Colonic mucosa (tissue), 4 donors: ENCODE measurements at regions not wholly inside any gene's neighbourhood (a gene's known extent, or its start where the extent isn't known, plus 50 kb on each side); places are given as distances from the start of the nearest gene placed in this dataset.

Experiments
- DNase-seq: peaks from one replicate; pipeline ENCODE4 v3.0.0-alpha.2; 2020
- H3K27ac ChIP-seq: fragments of 200-600 bp; one replicate; pipeline ENCODE4 v1.8.0; 2021
- H3K27me3 ChIP-seq: fragments of 200-600 bp; one replicate; pipeline ENCODE4 v1.8.0; 2021
- H3K36me3 ChIP-seq: fragments of 200-600 bp; one replicate; pipeline ENCODE4 v1.8.0; 2021
- H3K4me1 ChIP-seq: fragments of 200-600 bp; one replicate; pipeline ENCODE4 v1.8.0; 2021; ENCODE audit warnings: mild to moderate bottlenecking
- H3K4me3 ChIP-seq: fragments of 200-600 bp; one replicate; pipeline ENCODE4 v1.8.0; 2021
- H3K9ac ChIP-seq, 2 donors: one replicate each; pipeline ENCODE4 v1.7.0; 2013; ENCODE audit warnings: control low read depth in 2 of 2, low read depth in 2 of 2, low read length in 2 of 2
- H3K9me3 ChIP-seq: fragments of 200-600 bp; one replicate; pipeline ENCODE4 v1.8.0; 2021
- intact Hi-C: fragments of 100-400 bp; cut with DNase I; formaldehyde crosslinking; loops from one replicate; pipeline ENCODE4 v1.14.1; 2022
- TF ChIP-seq, protein P1 (sequence below): fragments of 200-600 bp; IDR thresholded peaks from one replicate; pipeline ENCODE4 v1.8.0; 2022; ENCODE audit warnings: antibody characterized with exemption, mild to moderate bottlenecking
- donor health status: healthy.
- donor health status: DM: no; HTN: no; CAD: no.
- donor health status: DM: no; HTN: no; CAD: no.

DNA sequence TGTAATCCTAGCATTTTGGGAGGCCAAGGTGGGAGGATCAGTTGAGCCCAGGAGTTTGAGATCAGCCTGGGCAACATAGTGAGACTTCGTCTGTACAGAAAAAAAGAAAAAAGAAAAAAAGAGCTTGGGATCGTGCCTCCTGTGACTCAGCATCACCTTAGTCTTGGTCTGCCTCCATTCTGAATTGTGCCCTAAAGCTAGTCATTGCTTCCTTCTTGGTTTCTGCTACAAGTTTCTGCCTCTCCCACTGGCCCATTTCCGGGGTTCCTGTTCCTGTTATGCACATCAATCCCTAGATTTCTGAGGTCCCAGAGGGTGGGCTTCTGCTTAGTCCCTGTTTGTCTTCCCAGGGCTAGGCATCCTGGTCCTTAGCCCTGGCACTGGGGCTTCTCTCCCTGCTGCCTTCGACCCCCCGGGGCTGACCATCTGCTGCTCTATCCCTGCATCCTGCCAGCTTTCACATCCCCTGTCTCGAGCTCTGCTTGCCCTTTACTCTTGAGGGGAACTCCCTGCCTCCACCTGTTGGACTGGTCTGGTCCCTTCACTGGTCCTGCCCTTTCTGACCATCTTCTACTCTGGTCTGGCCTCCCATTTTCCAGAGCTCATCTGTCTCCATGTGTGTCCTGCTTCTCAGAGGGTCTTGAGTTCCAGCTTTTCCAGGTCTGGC lies 77.5 kb upstream of the ESR1 start:
- Histone ChIP-seq H3K27me3 (no peaks in the 10 kb centered on the region), H3K9ac (no peak overlapping the region), H3K4me1 (no peaks in the 10 kb centered on the region), H3K4me3 (no peak overlapping the region), H3K36me3 (no peaks in the 10 kb centered on the region), H3K27ac (no peak overlapping the region), H3K9me3 (no peaks in the 10 kb centered on the region)
- TF ChIP-seq, protein P1, sequence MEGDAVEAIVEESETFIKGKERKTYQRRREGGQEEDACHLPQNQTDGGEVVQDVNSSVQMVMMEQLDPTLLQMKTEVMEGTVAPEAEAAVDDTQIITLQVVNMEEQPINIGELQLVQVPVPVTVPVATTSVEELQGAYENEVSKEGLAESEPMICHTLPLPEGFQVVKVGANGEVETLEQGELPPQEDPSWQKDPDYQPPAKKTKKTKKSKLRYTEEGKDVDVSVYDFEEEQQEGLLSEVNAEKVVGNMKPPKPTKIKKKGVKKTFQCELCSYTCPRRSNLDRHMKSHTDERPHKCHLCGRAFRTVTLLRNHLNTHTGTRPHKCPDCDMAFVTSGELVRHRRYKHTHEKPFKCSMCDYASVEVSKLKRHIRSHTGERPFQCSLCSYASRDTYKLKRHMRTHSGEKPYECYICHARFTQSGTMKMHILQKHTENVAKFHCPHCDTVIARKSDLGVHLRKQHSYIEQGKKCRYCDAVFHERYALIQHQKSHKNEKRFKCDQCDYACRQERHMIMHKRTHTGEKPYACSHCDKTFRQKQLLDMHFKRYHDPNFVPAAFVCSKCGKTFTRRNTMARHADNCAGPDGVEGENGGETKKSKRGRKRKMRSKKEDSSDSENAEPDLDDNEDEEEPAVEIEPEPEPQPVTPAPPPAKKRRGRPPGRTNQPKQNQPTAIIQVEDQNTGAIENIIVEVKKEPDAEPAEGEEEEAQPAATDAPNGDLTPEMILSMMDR, result no peak
- intact Hi-C loops, result no loop called here
- no peak for DNase-seq

- H3K27ac ChIP-seq, result no peak overlapping the region
- H3K9ac ChIP-seq, result no peak overlapping the region
- no peaks in the 10 kb centered on the region for H3K27me3 ChIP-seq
- DNase-seq, result no peak
- H3K4me3 ChIP-seq, result no peak overlapping the region
- H3K9me3 ChIP-seq, result no peaks in the 10 kb centered on the region
- no peaks in the 10 kb centered on the region for H3K36me3 ChIP-seq
- TF ChIP-seq, protein P1, result no peak
- H3K4me1 ChIP-seq, result no peaks in the 10 kb centered on the region
- intact Hi-C loops, result no loop called here
These were observed 77.0 kb upstream of the ESR1 start for GRCh38 chr6:151730496-151730870.

DNA sequence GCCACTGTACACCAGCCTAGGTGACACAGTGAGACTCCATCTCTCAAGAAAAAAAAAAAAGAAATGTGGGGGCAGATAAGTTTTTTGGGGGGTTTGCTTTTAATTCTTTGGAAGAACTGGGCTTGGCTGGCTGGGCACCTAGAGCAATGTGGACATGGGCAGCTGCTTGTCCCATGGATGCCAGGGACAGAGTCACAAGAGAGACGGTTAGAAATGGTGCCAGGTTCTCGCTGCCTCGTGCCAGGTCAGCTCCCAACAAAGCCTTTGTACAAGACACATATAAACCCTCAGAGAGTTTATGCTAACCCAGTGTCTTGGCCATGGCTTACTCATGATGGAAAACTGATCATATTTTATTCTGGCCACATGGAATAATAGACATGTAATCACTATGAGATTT lies 76.2 kb upstream of the ESR1 start:
- no peak for DNase-seq
- H3K4me3 ChIP-seq, result no peak overlapping the region
- H3K9me3 ChIP-seq, result no peaks in the 10 kb centered on the region
- intact Hi-C loops, result no loop called here
- TF ChIP-seq, protein P1, result no peak
- no peak overlapping the region for H3K9ac ChIP-seq
- H3K27me3 ChIP-seq, result no peaks in the 10 kb centered on the region
- no peak overlapping the region for H3K27ac ChIP-seq
- no peaks in the 10 kb centered on the region for H3K4me1 ChIP-seq
- H3K36me3 ChIP-seq, result no peaks in the 10 kb centered on the region

GRCh38 chr6:151733680-151734320 lies 73.7 kb upstream of the ESR1 start:
- Histone ChIP-seq H3K27me3 (no peaks in the 10 kb centered on the region), H3K9ac (no peak overlapping the region), H3K27ac (no peak overlapping the region), H3K36me3 (no peaks in the 10 kb centered on the region), H3K4me3 (no peak overlapping the region), H3K4me1 (no peaks in the 10 kb centered on the region), H3K9me3 (no peaks in the 10 kb centered on the region)
- DNase-seq, result no peak
- intact Hi-C loops, result no loop called here
- TF ChIP-seq, protein P1, result no peak

- DNase-seq, result no peak
- Histone ChIP-seq H3K4me3 (no peak overlapping the region), H3K4me1 (no peaks in the 10 kb centered on the region), H3K36me3 (no peaks in the 10 kb centered on the region), H3K27me3 (no peaks in the 10 kb centered on the region), H3K9me3 (no peaks in the 10 kb centered on the region), H3K9ac (no peak overlapping the region), H3K27ac (no peak overlapping the region)
- intact Hi-C loops, result no loop called here
- TF ChIP-seq, protein P1, result no peak
These were observed 69.2 kb upstream of the ESR1 start for GRCh38 chr6:151738267-151738666.
